ENCODE measurements at regions not wholly inside any gene's neighbourhood (a gene's known extent, or its start where the extent isn't known, plus 50 kb on each side); places are given as distances from the start of the nearest gene placed in this dataset.

- ChIA-PET POLR2A (no interaction called here), CTCF (interaction anchor here (1.0 to 1.7 kb wide), 6 partner anchors 9 to 124 kb away, joined by 3 to 4 read pairs (median 4); no protein-coding TSS in a partner anchor)
- no peaks in the 10 kb centered on the region for H3K27me3 Mint-ChIP-seq
- no peaks in the 10 kb centered on the region for H3K4me1 Mint-ChIP-seq
- H3K36me3 Mint-ChIP-seq (ENCODE audit: low read depth): no peaks in the 10 kb centered on the region
- peaks cover 3% of the 10 kb centered on the region for H3K9me3 Mint-ChIP-seq
- no peak for DNase-seq
- no peak overlapping the region for H3K27ac Mint-ChIP-seq
- no peak overlapping the region for H3K4me3 Mint-ChIP-seq
Observed at GRCh38 chr9:70478963-70479641, 64.6 kb upstream of the KLF9 start.

- POLR2A ChIA-PET: no interaction called here
- CTCF ChIA-PET: interaction anchor here (1.1 to 1.7 kb wide), 2 partner anchors 9 to 34 kb away, joined by 3 to 6 read pairs; no protein-coding TSS in a partner anchor
- Mint-ChIP-seq H3K4me1 (no peaks in the 10 kb centered on the region), H3K27me3 (no peaks in the 10 kb centered on the region), H3K27ac (no peak overlapping the region), H3K4me3 (no peak overlapping the region), H3K9me3 (peaks cover 3% of the 10 kb centered on the region), H3K36me3 (ENCODE audit: low read depth) (no peaks in the 10 kb centered on the region)
- DNase-seq: no peak
Observed at GRCh38 chr9:70477907-70478480, 63.5 kb upstream of the KLF9 start.

GRCh38 chr9:70477146-70477745, 62.8 kb upstream of the KLF9 start:
- POLR2A ChIA-PET: no interaction called here

GRCh38 chr9:70475211-70475610, 60.8 kb upstream of the KLF9 start:
- Mint-ChIP-seq H3K9me3 (peaks cover 3% of the 10 kb centered on the region), H3K27ac (no peak overlapping the region), H3K4me1 (peaks cover 6% of the 10 kb centered on the region), H3K36me3 (ENCODE audit: low read depth) (no peaks in the 10 kb centered on the region), H3K4me3 (no peak overlapping the region), H3K27me3 (no peaks in the 10 kb centered on the region)
- POLR2A ChIA-PET: no interaction called here
- CTCF ChIA-PET: no interaction called here
- no peak for DNase-seq

More at GRCh38 chr9:70477146-70477745, 62.8 kb upstream of the KLF9 start:
- Mint-ChIP-seq H3K27ac (no peak overlapping the region), H3K4me3 (no peak overlapping the region), H3K9me3 (peaks cover 3% of the 10 kb centered on the region), H3K4me1 (no peaks in the 10 kb centered on the region), H3K27me3 (no peaks in the 10 kb centered on the region), H3K36me3 (ENCODE audit: low read depth) (no peaks in the 10 kb centered on the region)
- no peak for DNase-seq
- CTCF ChIA-PET: interaction anchor here (0.7 to 1.7 kb wide), 2 partner anchors 10 to 1691 kb away, joined by 3 to 6 read pairs; no protein-coding TSS in a partner anchor

GRCh38 chr9:70474413-70474812, 60.0 kb upstream of the KLF9 start:
- CTCF ChIA-PET: interaction anchor here (1.2 kb wide), 1 partner anchor 36 kb away, joined by 4 read pairs; no protein-coding TSS in a partner anchor
- Mint-ChIP-seq H3K9me3 (peaks cover 3% of the 10 kb centered on the region), H3K36me3 (ENCODE audit: low read depth) (no peaks in the 10 kb centered on the region), H3K4me3 (no peak overlapping the region), H3K27ac (no peak overlapping the region), H3K4me1 (peaks cover 12% of the 10 kb centered on the region), H3K27me3 (no peaks in the 10 kb centered on the region)
- POLR2A ChIA-PET: no interaction called here
- no peak for DNase-seq

- Mint-ChIP-seq H3K4me1 (peaks cover 21% of the 10 kb centered on the region), H3K4me3 (no peak overlapping the region), H3K36me3 (ENCODE audit: low read depth) (no peaks in the 10 kb centered on the region), H3K9me3 (peaks cover 3% of the 10 kb centered on the region), H3K27me3 (no peaks in the 10 kb centered on the region), H3K27ac (no peak overlapping the region)
- no peak for DNase-seq
- POLR2A ChIA-PET: no interaction called here
- CTCF ChIA-PET: interaction anchor here (0.5 kb wide), 1 partner anchor 1238 kb away, joined by 4 read pairs; no protein-coding TSS in a partner anchor
Observed at GRCh38 chr9:70472268-70473249, 58.1 kb upstream of the KLF9 start.

- Mint-ChIP-seq H3K36me3 (ENCODE audit: low read depth) (no peaks in the 10 kb centered on the region), H3K9me3 (no peaks in the 10 kb centered on the region), H3K27me3 (no peaks in the 10 kb centered on the region), H3K4me1 (peaks cover 22% of the 10 kb centered on the region), H3K27ac (peak overlapping the region; percentile 58), H3K4me3 (no peak overlapping the region)
- ChIA-PET POLR2A (no interaction called here), CTCF (interaction anchor here (0.8 to 1.0 kb wide), 2 partner anchors 9 to 16 kb away, joined by 3 read pairs; no protein-coding TSS in a partner anchor)
- DNase-seq: no peak
Observed at GRCh38 chr9:70470050-70471015, 55.9 kb upstream of the KLF9 start.

- POLR2A ChIA-PET: no interaction called here
Observed at GRCh38 chr9:70468291-70468690, 53.8 kb upstream of the KLF9 start.

GRCh38 chr9:70466976-70467561, 52.6 kb upstream of the KLF9 start:
- Mint-ChIP-seq H3K36me3 (ENCODE audit: low read depth) (no peaks in the 10 kb centered on the region), H3K4me1 (peaks cover 22% of the 10 kb centered on the region), H3K27ac (no peak overlapping the region), H3K9me3 (no peaks in the 10 kb centered on the region), H3K4me3 (no peak overlapping the region), H3K27me3 (no peaks in the 10 kb centered on the region)
- DNase-seq: no peak
- CTCF ChIA-PET: no interaction called here
- POLR2A ChIA-PET: no interaction called here

More at GRCh38 chr9:70468291-70468690, 53.8 kb upstream of the KLF9 start:
- DNase-seq: no peak
- H3K9me3 Mint-ChIP-seq: no peaks in the 10 kb centered on the region
- H3K27ac Mint-ChIP-seq: no peak overlapping the region
- peaks cover 22% of the 10 kb centered on the region for H3K4me1 Mint-ChIP-seq
- H3K4me3 Mint-ChIP-seq: no peak overlapping the region
- CTCF ChIA-PET: interaction anchor here (1.5 kb wide), 1 partner anchor 8 kb away, joined by 3 read pairs; no protein-coding TSS in a partner anchor
- H3K36me3 Mint-ChIP-seq (ENCODE audit: low read depth): no peaks in the 10 kb centered on the region
- H3K27me3 Mint-ChIP-seq: no peaks in the 10 kb centered on the region

GRCh38 chr9:70465904-70466303, 51.4 kb upstream of the KLF9 start:
- H3K4me1 Mint-ChIP-seq: peaks cover 22% of the 10 kb centered on the region
- H3K27me3 Mint-ChIP-seq: no peaks in the 10 kb centered on the region
- no peaks in the 10 kb centered on the region for H3K9me3 Mint-ChIP-seq
- ChIA-PET POLR2A (no interaction called here), CTCF (no interaction called here)
- H3K27ac Mint-ChIP-seq: no peak overlapping the region
- H3K4me3 Mint-ChIP-seq: no peak overlapping the region
- no peaks in the 10 kb centered on the region for H3K36me3 Mint-ChIP-seq (ENCODE audit: low read depth)
- no peak for DNase-seq

GRCh38 chr9:70465398-70465797, 50.9 kb upstream of the KLF9 start:
- Mint-ChIP-seq H3K9me3 (no peaks in the 10 kb centered on the region), H3K36me3 (ENCODE audit: low read depth) (no peaks in the 10 kb centered on the region), H3K27ac (no peak overlapping the region), H3K4me3 (no peak overlapping the region), H3K4me1 (peaks cover 18% of the 10 kb centered on the region), H3K27me3 (no peaks in the 10 kb centered on the region)
- no peak for DNase-seq
- ChIA-PET CTCF (no interaction called here), POLR2A (no interaction called here)
